HUES64 (cell line): ENCODE measurements at regions not wholly inside any gene's neighbourhood (a gene's known extent, or its start where the extent isn't known, plus 50 kb on each side); places are given as distances from the start of the nearest gene placed in this dataset.

Source experiments
- H3K27ac ChIP-seq: 2 replicates; pipeline ENCODE4 v1.7.0; 2013; ENCODE audit warnings: low read depth, low read length, inconsistent platforms
- H3K27me3 ChIP-seq: 2 replicates; pipeline ENCODE4 v1.6.1; 2013; ENCODE audit warnings: mild to moderate bottlenecking, low read length; ENCODE audit not compliant: insufficient read depth
- H3K36me3 ChIP-seq: 2 replicates; pipeline ENCODE4 v1.6.1; 2013; ENCODE audit warnings: mild to moderate bottlenecking, low read length; ENCODE audit not compliant: insufficient read depth
- H3K4me1 ChIP-seq: 2 replicates; pipeline ENCODE4 v1.6.1; 2013; ENCODE audit warnings: mild to moderate bottlenecking, low read length, moderate library complexity; ENCODE audit not compliant: insufficient read depth
- H3K4me3 ChIP-seq: 2 replicates; pipeline ENCODE4 v1.5.1; 2013; ENCODE audit warnings: mild to moderate bottlenecking, low read length, moderate library complexity
- H3K9ac ChIP-seq: 2 replicates; pipeline ENCODE4 v1.6.1; 2013; ENCODE audit warnings: mild to moderate bottlenecking, low read depth, low read length
- H3K9me3 ChIP-seq: 2 replicates; pipeline ENCODE4 v1.6.1; 2013; ENCODE audit warnings: low read depth, low read length; ENCODE audit not compliant: insufficient read depth
- WGBS: fragments of 150-250, 120-280 bp; methylation state at CpG from one replicate; pipeline ENCODE4 v1.1.7; 2013; ENCODE audit warnings: missing lambda C conversion rate; 5-methylcytosine and 5-hydroxymethylcytosine counted together

DNA sequence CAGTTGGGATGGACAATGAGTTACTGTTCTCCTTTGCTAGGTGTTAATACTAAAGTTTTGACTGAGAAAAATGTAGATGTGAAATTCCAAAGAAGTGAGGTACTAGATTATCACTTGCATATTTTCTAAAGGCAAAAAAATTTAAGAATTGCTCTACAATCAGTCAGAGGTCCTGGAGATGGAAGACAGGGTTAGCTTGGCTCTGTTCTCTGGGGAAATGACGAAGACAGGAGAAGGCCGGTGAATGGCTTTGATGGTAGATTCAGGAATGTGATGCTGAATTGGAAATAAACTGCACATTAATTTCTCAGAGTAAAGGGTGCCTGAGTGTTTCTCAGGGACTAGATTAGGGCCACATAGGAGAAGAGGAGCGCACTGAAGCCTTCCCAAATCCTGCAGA, 214.0 kb upstream of the LEF1 start:
- 96% methylated on average over 3 of the region's 3 CpGs for WGBS
- H3K9me3 ChIP-seq, result no peaks in the 10 kb centered on the region

DNA sequence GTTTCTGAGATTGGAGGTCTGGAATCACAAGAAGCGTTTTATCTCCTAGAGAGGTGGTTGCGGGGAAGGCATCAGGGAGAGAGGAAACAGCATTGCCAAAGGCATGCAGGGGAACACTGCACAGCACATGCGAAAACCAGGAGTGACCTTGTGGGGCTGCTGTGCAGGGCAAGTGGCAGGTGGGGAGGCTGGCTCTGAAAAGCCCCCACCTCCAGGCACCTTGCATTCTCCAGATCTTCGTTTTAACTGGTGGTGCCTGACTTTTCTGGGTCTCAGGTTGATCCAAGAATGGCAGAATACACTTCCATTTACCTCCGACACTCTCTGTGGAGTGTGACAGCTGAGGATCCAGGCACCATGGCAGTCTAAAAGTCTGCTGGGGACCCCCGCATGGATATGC, 209.4 kb upstream of the LEF1 start:
- Histone ChIP-seq H3K27me3 (no peaks in the 10 kb centered on the region), H3K9me3 (no peaks in the 10 kb centered on the region), H3K4me3 (no peak overlapping the region), H3K27ac (no peak overlapping the region), H3K4me1 (no peaks in the 10 kb centered on the region; the same call in 1 of the 2 replicates), H3K36me3 (no peaks in the 10 kb centered on the region), H3K9ac (no peak overlapping the region)
- 90% methylated on average over 6 of the region's 6 CpGs for WGBS

More for the DNA sequence above, 214.0 kb upstream of the LEF1 start:
- Histone ChIP-seq H3K27me3 (no peaks in the 10 kb centered on the region), H3K4me3 (no peak overlapping the region), H3K9ac (no peak overlapping the region), H3K27ac (no peak overlapping the region), H3K36me3 (no peaks in the 10 kb centered on the region), H3K4me1 (no peaks in the 10 kb centered on the region; the same call in 1 of the 2 replicates)

DNA sequence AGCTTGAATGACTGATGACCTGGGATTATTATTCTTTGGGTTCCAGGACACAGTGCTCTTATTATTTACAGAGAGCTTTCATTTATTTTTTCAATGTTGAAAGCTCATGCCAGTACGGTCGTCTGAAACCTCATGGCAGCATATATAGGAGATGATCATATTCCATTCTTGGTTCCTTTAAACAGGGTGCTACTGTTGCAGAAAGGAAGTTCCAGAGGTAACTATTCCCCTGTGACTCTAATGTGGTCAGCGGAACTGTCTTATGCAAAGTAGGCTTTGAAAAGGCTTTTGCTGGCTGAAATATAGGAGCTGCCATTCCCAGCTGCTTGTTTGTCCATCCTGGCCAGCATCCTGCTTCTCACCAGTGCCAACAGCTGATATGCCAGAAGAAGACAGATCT, 208.3 kb upstream of the LEF1 start:
- Histone ChIP-seq H3K4me1 (no peaks in the 10 kb centered on the region; the same call in 1 of the 2 replicates), H3K4me3 (no peak overlapping the region), H3K27ac (no peak overlapping the region), H3K9ac (no peak overlapping the region), H3K36me3 (no peaks in the 10 kb centered on the region), H3K9me3 (no peaks in the 10 kb centered on the region), H3K27me3 (no peaks in the 10 kb centered on the region)
- 92% methylated on average over 3 of the region's 3 CpGs for WGBS

DNA sequence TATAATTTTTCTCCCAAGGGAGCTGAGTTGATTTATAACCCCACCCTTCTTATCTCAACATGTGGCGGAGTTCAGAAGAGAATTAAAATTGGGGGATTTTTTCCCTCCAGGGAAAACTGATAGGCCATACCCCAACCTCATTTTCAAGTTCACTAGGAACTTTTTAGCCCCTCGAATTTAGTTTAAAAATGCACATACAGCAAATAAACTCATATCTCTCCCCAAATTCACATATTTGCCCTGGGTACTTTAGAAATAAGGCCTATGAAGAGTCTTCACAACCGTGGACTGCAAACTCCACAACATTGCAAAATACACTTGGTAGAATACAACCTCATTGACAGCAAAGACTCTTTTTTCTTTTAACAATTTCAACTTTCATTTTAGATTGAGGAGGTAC, 206.7 kb upstream of the LEF1 start:
- Histone ChIP-seq H3K4me3 (no peak overlapping the region), H3K27ac (no peak overlapping the region), H3K27me3 (no peaks in the 10 kb centered on the region), H3K9me3 (no peaks in the 10 kb centered on the region), H3K36me3 (no peaks in the 10 kb centered on the region), H3K9ac (no peak overlapping the region), H3K4me1 (peaks cover 6% of the 10 kb centered on the region; the same call in 1 of the 2 replicates)
- 94% methylated on average over 3 of the region's 3 CpGs for WGBS

- WGBS, result 96% methylated on average over 5 of the region's 5 CpGs
- no peaks in the 10 kb centered on the region for H3K27me3 ChIP-seq
Observed at GRCh38 chr4:108372681-108373080, 203.9 kb upstream of the LEF1 start.

DNA sequence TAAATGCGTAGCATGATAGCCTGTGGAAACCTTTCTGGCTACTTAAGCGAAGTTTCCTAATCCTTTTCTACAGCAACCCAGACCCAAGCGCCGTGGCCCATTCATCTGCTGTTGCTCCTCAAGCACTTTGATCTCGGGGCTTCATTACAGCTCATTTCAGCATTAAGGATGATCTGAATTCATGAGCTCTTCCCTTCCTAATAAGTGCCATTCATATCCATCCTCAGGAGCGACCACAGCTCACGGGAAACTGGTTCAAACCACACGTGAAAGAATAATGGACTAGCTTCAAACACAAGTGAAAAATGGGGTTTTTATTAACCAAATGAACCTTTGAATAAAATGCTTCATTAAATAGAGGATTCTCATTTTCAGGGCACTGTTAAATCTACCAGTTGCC, 202.6 kb upstream of the LEF1 start:
- Histone ChIP-seq H3K27me3 (no peaks in the 10 kb centered on the region), H3K9me3 (no peaks in the 10 kb centered on the region), H3K4me3 (no peak overlapping the region), H3K36me3 (no peaks in the 10 kb centered on the region), H3K9ac (no peak overlapping the region), H3K4me1 (peaks cover 13% of the 10 kb centered on the region; the same call in 1 of the 2 replicates), H3K27ac (no peak overlapping the region)
- 92% methylated on average over 8 of the region's 8 CpGs for WGBS

More at GRCh38 chr4:108372681-108373080, 203.9 kb upstream of the LEF1 start:
- H3K27ac ChIP-seq, result no peak overlapping the region
- no peak overlapping the region for H3K9ac ChIP-seq
- H3K36me3 ChIP-seq, result no peaks in the 10 kb centered on the region
- no peaks in the 10 kb centered on the region for H3K9me3 ChIP-seq
- peaks cover 13% of the 10 kb centered on the region; the same call in 1 of the 2 replicates for H3K4me1 ChIP-seq
- no peak overlapping the region for H3K4me3 ChIP-seq

DNA sequence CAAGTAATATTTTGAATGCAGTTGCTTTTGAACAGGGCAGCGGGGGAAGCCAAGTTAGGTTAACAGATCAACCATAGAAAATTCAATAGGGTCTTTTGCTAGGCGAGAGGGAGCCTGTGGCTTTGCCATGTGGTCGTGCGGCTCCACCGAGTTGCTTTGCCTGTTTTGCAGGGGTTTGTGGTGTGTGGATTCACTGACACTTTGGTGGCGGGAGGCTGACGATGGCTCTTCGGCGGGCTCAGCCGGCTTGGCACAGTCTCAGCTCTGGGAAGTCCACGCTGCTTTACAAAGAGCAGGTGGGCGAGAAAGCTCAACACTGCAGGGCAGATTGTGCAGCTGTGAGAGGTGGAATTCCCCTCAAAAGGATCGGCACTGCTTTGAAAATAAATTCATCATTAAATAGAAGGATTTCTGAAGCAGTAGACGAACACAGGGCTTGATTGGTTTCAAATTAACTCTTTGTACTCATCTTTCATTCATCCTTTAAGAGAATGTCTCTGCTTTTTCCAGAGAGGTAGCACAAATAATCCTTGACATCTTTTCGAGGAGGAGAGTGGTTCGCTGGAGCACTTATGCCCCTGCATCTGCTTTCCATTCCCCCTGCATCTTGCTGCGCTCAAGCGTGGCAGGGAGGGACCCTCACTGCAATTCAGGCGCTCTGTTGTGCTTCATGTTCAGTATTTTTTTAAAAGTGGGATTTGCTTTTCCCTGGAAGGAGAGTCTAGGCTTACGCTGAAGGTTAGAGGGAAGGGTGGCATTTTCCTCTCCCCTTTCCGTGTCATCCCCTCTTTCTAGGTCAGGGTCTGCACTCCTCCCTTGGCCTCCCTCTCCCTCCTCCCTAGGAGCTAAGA, 201.8 kb upstream of the LEF1 start:
- Histone ChIP-seq H3K4me3 (no peak overlapping the region), H3K27me3 (no peaks in the 10 kb centered on the region), H3K36me3 (no peaks in the 10 kb centered on the region), H3K9me3 (no peaks in the 10 kb centered on the region), H3K27ac (no peak overlapping the region), H3K4me1 (peaks cover 13% of the 10 kb centered on the region; the same call in 1 of the 2 replicates), H3K9ac (no peak overlapping the region)
- 91% methylated on average over 21 of the region's 21 CpGs for WGBS

DNA sequence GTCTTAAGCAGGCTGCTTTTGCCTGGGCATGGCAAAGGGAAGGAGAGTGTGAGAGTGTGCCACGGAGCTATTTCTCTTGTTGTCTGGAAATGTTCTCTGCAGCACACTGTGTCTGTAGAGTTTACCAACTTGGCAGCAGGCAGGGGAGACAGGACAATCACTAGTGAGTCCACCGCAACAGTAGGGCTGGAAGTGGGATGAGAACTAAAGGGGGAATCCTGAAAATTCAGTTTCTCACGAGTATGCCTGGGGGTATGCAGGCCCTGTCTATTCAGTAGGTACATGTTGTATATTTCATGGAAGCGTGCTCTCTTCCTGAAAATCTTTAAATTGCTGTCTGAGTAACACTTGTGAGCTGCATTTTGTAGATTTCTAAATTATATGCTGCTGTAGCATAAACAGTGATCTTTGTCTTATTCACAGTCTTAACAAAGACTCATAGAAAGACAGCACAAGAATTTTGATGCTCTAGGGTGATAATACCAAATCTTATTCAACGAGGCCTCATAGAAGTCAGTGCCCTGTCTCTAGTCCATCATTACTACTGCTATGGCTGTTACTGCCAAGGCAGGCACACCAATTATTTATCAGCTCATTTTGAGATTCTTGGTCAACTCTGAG, 200.4 kb upstream of the LEF1 start:
- peaks cover 13% of the 10 kb centered on the region; the same call in 1 of the 2 replicates for H3K4me1 ChIP-seq
- H3K9me3 ChIP-seq, result no peaks in the 10 kb centered on the region
- H3K4me3 ChIP-seq, result no peak overlapping the region
- 90% methylated on average over 5 of the region's 5 CpGs for WGBS
- no peak overlapping the region for H3K9ac ChIP-seq
- no peaks in the 10 kb centered on the region for H3K36me3 ChIP-seq
- H3K27ac ChIP-seq, result no peak overlapping the region
- no peaks in the 10 kb centered on the region for H3K27me3 ChIP-seq

- no peak overlapping the region for H3K27ac ChIP-seq
- 94% methylated on average over 2 of the region's 2 CpGs for WGBS
- H3K4me1 ChIP-seq, result peaks cover 13% of the 10 kb centered on the region; the same call in 1 of the 2 replicates
- H3K9ac ChIP-seq, result no peak overlapping the region
- no peak overlapping the region for H3K4me3 ChIP-seq
- H3K9me3 ChIP-seq, result no peaks in the 10 kb centered on the region
- no peaks in the 10 kb centered on the region for H3K27me3 ChIP-seq
- no peaks in the 10 kb centered on the region for H3K36me3 ChIP-seq
Observed at GRCh38 chr4:108367751-108368150, 199.0 kb upstream of the LEF1 start.

- no peak overlapping the region for H3K9ac ChIP-seq
- H3K27ac ChIP-seq, result no peak overlapping the region
- WGBS, result 94% methylated on average over 1 of the region's 1 CpG
- no peak overlapping the region for H3K4me3 ChIP-seq
- no peaks in the 10 kb centered on the region for H3K36me3 ChIP-seq
- H3K27me3 ChIP-seq, result no peaks in the 10 kb centered on the region
- H3K4me1 ChIP-seq, result peaks cover 13% of the 10 kb centered on the region; the same call in 1 of the 2 replicates
- no peaks in the 10 kb centered on the region for H3K9me3 ChIP-seq
Observed at GRCh38 chr4:108366716-108367115, 198.0 kb upstream of the LEF1 start.

- no peaks in the 10 kb centered on the region for H3K27me3 ChIP-seq
- no peak overlapping the region for H3K4me3 ChIP-seq
- H3K4me1 ChIP-seq, result peaks cover 19% of the 10 kb centered on the region
- no peaks in the 10 kb centered on the region for H3K9me3 ChIP-seq
- H3K36me3 ChIP-seq, result no peaks in the 10 kb centered on the region
- H3K9ac ChIP-seq, result no peak overlapping the region
- H3K27ac ChIP-seq, result no peak overlapping the region
- WGBS, result 83% methylated on average over 6 of the region's 7 CpGs
Observed at GRCh38 chr4:108365551-108365950, 196.8 kb upstream of the LEF1 start.
